WTC11 (cell line): ENCODE measurements at regions not wholly inside any gene's neighbourhood (a gene's known extent, or its start where the extent isn't known, plus 50 kb on each side); places are given as distances from the start of the nearest gene placed in this dataset.

ENCODE experiments used
- ATAC-seq: fragments of 200-7000 bp; cut with Tn5 transposase; 2 replicates; pipeline ENCODE4 v1.10.0; 2021; ENCODE audit warnings: mild to moderate bottlenecking, moderate library complexity
- CTCF ChIA-PET: fragments of 300-600 bp; sonication (Branson Sonifier 250); formaldehyde crosslinking; loops from one replicate; lab custom pipeline; 2021; ENCODE audit warnings: antibody characterized with exemption; lab: Charles Lee
- POLR2A ChIA-PET: fragments of 350-600 bp; sonication (Branson Sonifier 250); formaldehyde crosslinking; loops from one replicate; lab custom pipeline; 2021; ENCODE audit warnings: antibody characterized with exemption; lab: Charles Lee
- DNase-seq: peaks from one replicate; pipeline ENCODE4 v3.0.0; 2021; ENCODE audit warnings: low spot score
- H3K27ac Mint-ChIP-seq: 2 replicates; pipeline ENCODE4 v1.8.0; 2021; ENCODE audit warnings: mixed read lengths
- H3K27me3 Mint-ChIP-seq: 2 replicates; pipeline ENCODE4 v1.8.0; 2021; ENCODE audit warnings: low read depth, mild to moderate bottlenecking, moderate library complexity, mixed read lengths
- H3K36me3 Mint-ChIP-seq: 2 replicates; pipeline ENCODE4 v1.8.0; 2021; ENCODE audit warnings: mixed read lengths
- H3K4me1 Mint-ChIP-seq: 2 replicates; pipeline ENCODE4 v1.8.0; 2022; ENCODE audit warnings: mixed read lengths
- H3K4me3 Mint-ChIP-seq: 2 replicates; pipeline ENCODE4 v1.8.0; 2021; ENCODE audit warnings: mild to moderate bottlenecking, moderate library complexity, mixed read lengths
- H3K9me3 Mint-ChIP-seq: 2 replicates; pipeline ENCODE4 v1.8.0; 2021; ENCODE audit warnings: mixed read lengths
- CBFB ChIP-seq: sonication (generic); formaldehyde crosslinking; IDR thresholded peaks from 2 replicates; pipeline ENCODE4 v1.8.1; 2022; ENCODE audit warnings: mild to moderate bottlenecking, low read depth, missing genetic modification reagents
- CDX4 ChIP-seq: fragments of 250-450 bp; sonication (Bioruptor Pico); IDR thresholded peaks from 2 replicates; pipeline ENCODE4 v1.9.0; 2021; ENCODE audit warnings: moderate library complexity, mild to moderate bottlenecking, inconsistent platforms, borderline replicate concordance
- CREB1 ChIP-seq: sonication (generic); formaldehyde crosslinking; IDR thresholded peaks from 2 replicates; pipeline ENCODE4 v1.8.0; 2023; ENCODE audit warnings: mild to moderate bottlenecking, missing genetic modification reagents
- E2F1 ChIP-seq: sonication (generic); formaldehyde crosslinking; IDR thresholded peaks from 2 replicates; pipeline ENCODE4 v1.8.0; 2022; ENCODE audit warnings: mild to moderate bottlenecking, missing genetic modification reagents
- HMGA2 ChIP-seq: fragments of 250-450 bp; sonication (Bioruptor Pico); IDR thresholded peaks from 2 replicates; pipeline ENCODE4 v1.4.0; 2021; ENCODE audit warnings: mild to moderate bottlenecking, moderate library complexity
- JAZF1 ChIP-seq: fragments of 250-450 bp; sonication (Bioruptor Pico); IDR thresholded peaks from 2 replicates; pipeline ENCODE4 v1.9.0; 2021; ENCODE audit warnings: moderate library complexity, mild to moderate bottlenecking, inconsistent platforms
- MLX ChIP-seq: sonication (generic); formaldehyde crosslinking; IDR thresholded peaks from 2 replicates; pipeline ENCODE4 v1.8.1; 2023; ENCODE audit warnings: mild to moderate bottlenecking, missing genetic modification reagents, moderate library complexity
- MXD4 ChIP-seq: fragments of 250-450 bp; sonication (Bioruptor Pico); IDR thresholded peaks from 2 replicates; pipeline ENCODE4 v1.8.0; 2021; ENCODE audit warnings: mild to moderate bottlenecking, moderate library complexity, borderline replicate concordance
- MYBL2 ChIP-seq: sonication (generic); formaldehyde crosslinking; IDR thresholded peaks from 2 replicates; pipeline ENCODE4 v1.8.1; 2023; ENCODE audit warnings: mild to moderate bottlenecking, moderate library complexity, missing genetic modification reagents
- NR2C2 ChIP-seq: sonication (generic); formaldehyde crosslinking; IDR thresholded peaks from 2 replicates; pipeline ENCODE4 v1.8.0; 2022; ENCODE audit warnings: mild to moderate bottlenecking, missing genetic modification reagents
- NR3C1 ChIP-seq: sonication (generic); formaldehyde crosslinking; conservative IDR thresholded peaks from 2 replicates; pipeline ENCODE4 v1.8.1; 2023; ENCODE audit warnings: low read depth, mild to moderate bottlenecking, missing genetic modification reagents
- PRRX2 ChIP-seq: fragments of 250-450 bp; sonication (Bioruptor Pico); IDR thresholded peaks from 2 replicates; pipeline ENCODE4 v1.8.0; 2021; ENCODE audit warnings: mild to moderate bottlenecking
- SOX15 ChIP-seq: fragments of 250-450 bp; sonication (Bioruptor Pico); IDR thresholded peaks from 2 replicates; pipeline ENCODE4 v1.9.0; 2021; ENCODE audit warnings: mild to moderate bottlenecking
- SP1 ChIP-seq: sonication (generic); formaldehyde crosslinking; conservative IDR thresholded peaks from 2 replicates; pipeline ENCODE4 v1.8.1; 2022; ENCODE audit warnings: missing genetic modification reagents
- ZNF317 ChIP-seq: sonication (generic); formaldehyde crosslinking; IDR thresholded peaks from 2 replicates; pipeline ENCODE4 v1.8.1; 2023; ENCODE audit warnings: low read depth, mild to moderate bottlenecking, moderate library complexity, missing genetic modification reagents, borderline replicate concordance
- ZNF671 ChIP-seq: fragments of 250-450 bp; sonication (Bioruptor Pico); IDR thresholded peaks from 2 replicates; pipeline ENCODE4 v1.8.0; 2021; ENCODE audit warnings: mild to moderate bottlenecking
- TF ChIP-seq, protein P1 (sequence below): fragments of 250-450 bp; sonication (Bioruptor Pico); IDR thresholded peaks from 2 replicates; pipeline ENCODE4 v1.9.0; 2021; ENCODE audit warnings: mild to moderate bottlenecking, borderline replicate concordance
- TF ChIP-seq, protein P2 (sequence below): sonication (generic); formaldehyde crosslinking; IDR thresholded peaks from 2 replicates; pipeline ENCODE4 v1.8.1; 2022; ENCODE audit warnings: missing genetic modification reagents, borderline replicate concordance

DNA sequence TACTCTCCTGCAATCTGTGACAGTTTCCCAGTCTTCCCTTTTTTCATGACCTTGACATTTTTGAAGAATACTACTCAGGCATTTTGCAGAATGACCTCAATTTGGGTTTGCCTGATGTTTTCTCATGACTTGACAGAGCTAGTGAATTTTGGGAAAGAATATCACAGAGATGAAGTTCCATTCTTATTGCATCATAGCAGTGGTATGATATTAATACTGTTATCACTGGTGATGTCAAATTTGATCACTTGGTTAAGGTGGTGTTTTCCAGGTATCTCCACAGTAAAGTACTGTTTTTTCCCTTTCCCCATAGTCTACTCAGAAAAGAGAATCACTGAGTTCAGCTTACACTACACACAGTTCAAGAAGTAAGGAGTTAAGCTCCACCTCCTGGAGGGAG, 56.2 kb upstream of the XPA start (continued):
- TF ChIP-seq, protein P1, sequence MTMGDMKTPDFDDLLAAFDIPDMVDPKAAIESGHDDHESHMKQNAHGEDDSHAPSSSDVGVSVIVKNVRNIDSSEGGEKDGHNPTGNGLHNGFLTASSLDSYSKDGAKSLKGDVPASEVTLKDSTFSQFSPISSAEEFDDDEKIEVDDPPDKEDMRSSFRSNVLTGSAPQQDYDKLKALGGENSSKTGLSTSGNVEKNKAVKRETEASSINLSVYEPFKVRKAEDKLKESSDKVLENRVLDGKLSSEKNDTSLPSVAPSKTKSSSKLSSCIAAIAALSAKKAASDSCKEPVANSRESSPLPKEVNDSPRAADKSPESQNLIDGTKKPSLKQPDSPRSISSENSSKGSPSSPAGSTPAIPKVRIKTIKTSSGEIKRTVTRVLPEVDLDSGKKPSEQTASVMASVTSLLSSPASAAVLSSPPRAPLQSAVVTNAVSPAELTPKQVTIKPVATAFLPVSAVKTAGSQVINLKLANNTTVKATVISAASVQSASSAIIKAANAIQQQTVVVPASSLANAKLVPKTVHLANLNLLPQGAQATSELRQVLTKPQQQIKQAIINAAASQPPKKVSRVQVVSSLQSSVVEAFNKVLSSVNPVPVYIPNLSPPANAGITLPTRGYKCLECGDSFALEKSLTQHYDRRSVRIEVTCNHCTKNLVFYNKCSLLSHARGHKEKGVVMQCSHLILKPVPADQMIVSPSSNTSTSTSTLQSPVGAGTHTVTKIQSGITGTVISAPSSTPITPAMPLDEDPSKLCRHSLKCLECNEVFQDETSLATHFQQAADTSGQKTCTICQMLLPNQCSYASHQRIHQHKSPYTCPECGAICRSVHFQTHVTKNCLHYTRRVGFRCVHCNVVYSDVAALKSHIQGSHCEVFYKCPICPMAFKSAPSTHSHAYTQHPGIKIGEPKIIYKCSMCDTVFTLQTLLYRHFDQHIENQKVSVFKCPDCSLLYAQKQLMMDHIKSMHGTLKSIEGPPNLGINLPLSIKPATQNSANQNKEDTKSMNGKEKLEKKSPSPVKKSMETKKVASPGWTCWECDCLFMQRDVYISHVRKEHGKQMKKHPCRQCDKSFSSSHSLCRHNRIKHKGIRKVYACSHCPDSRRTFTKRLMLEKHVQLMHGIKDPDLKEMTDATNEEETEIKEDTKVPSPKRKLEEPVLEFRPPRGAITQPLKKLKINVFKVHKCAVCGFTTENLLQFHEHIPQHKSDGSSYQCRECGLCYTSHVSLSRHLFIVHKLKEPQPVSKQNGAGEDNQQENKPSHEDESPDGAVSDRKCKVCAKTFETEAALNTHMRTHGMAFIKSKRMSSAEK (CRISPR knock-in tag), result no peak
- no peak for TF ChIP-seq PRRX2 (CRISPR knock-in tag)
- TF ChIP-seq MXD4, result no peak
- no peak for TF ChIP-seq MLX (CRISPR knock-in tag)
- no peak for TF ChIP-seq CBFB
- no peak for TF ChIP-seq ZNF671 (CRISPR knock-in tag)
- no peak for TF ChIP-seq SP1 (CRISPR knock-in tag)

- Mint-ChIP-seq H3K27me3 (peaks cover 36% of the 10 kb centered on the region), H3K27ac (no peak overlapping the region), H3K9me3 (peaks cover 32% of the 10 kb centered on the region), H3K4me1 (no peaks in the 10 kb centered on the region), H3K36me3 (peaks cover 8% of the 10 kb centered on the region), H3K4me3 (no peak overlapping the region)
- ATAC-seq (no peak), DNase-seq (no peak)
- no peak for TF ChIP-seq SOX15
- TF ChIP-seq CDX4 (CRISPR knock-in tag), result no peak
- no peak for TF ChIP-seq MYBL2 (CRISPR knock-in tag)
- no peak for TF ChIP-seq ZNF317 (CRISPR knock-in tag)
- TF ChIP-seq HMGA2 (CRISPR knock-in tag), result no peak
- TF ChIP-seq NR2C2, result no peak
- TF ChIP-seq NR3C1 (CRISPR knock-in tag), result no peak
- no peak for TF ChIP-seq JAZF1 (CRISPR knock-in tag)
- TF ChIP-seq, protein P2, sequence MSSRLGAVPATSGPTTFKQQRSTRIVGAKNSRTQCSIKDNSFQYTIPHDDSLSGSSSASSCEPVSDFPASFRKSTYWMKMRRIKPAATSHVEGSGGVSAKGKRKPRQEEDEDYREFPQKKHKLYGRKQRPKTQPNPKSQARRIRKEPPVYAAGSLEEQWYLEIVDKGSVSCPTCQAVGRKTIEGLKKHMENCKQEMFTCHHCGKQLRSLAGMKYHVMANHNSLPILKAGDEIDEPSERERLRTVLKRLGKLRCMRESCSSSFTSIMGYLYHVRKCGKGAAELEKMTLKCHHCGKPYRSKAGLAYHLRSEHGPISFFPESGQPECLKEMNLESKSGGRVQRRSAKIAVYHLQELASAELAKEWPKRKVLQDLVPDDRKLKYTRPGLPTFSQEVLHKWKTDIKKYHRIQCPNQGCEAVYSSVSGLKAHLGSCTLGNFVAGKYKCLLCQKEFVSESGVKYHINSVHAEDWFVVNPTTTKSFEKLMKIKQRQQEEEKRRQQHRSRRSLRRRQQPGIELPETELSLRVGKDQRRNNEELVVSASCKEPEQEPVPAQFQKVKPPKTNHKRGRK (CRISPR knock-in tag), result no peak
- no peak for TF ChIP-seq E2F1
- TF ChIP-seq CREB1 (CRISPR knock-in tag), result no peak
- ChIA-PET CTCF (no interaction called here), POLR2A (no interaction called here)
Measured at GRCh38 chr9:97753975-97754374, 56.8 kb upstream of the XPA start.
